Epithelial cell of esophagus (primary cell): ENCODE measurements at regions not wholly inside any gene's neighbourhood (a gene's known extent, or its start where the extent isn't known, plus 50 kb on each side); places are given as distances from the start of the nearest gene placed in this dataset.

Source experiments
- DNase-seq: peaks from one replicate; pipeline ENCODE4 v3.0.0; 2010; ENCODE audit warnings: low read depth
- H3K4me3 ChIP-seq: 2 replicates; pipeline ENCODE4 v1.5.1; 2011; ENCODE audit warnings: mild to moderate bottlenecking, low read length, control low read depth
- CTCF ChIP-seq: IDR thresholded peaks from 2 replicates; pipeline ENCODE4 v1.5.1; 2011; ENCODE audit warnings: low read depth, mild to moderate bottlenecking, low read length, control low read depth, inconsistent platforms; ENCODE audit not compliant: insufficient read depth; ENCODE audit errors: missing control alignments

- no peak overlapping the region for H3K4me3 ChIP-seq
- DNase-seq = peak; percentile 66
- TF ChIP-seq CTCF = peak; percentile 84
Measured at GRCh38 chr15:92521624-92522008, 127.9 kb downstream of the ST8SIA2 start.

- no peak for TF ChIP-seq CTCF
- no peak overlapping the region for H3K4me3 ChIP-seq
- no peak for DNase-seq
Measured at GRCh38 chr15:92520914-92521623, 127.4 kb downstream of the ST8SIA2 start.

- H3K4me3 ChIP-seq = no peak overlapping the region
- no peak for DNase-seq
- no peak for TF ChIP-seq CTCF
Measured at GRCh38 chr15:92519709-92520108, 126.0 kb downstream of the ST8SIA2 start.
